GM12874 (cell line): ENCODE measurements at regions not wholly inside any gene's neighbourhood (a gene's known extent, or its start where the extent isn't known, plus 50 kb on each side); places are given as distances from the start of the nearest gene placed in this dataset.

Experiments
- CTCF ChIP-seq: IDR thresholded peaks from 2 replicates; pipeline ENCODE4 v1.5.1; 2011; ENCODE audit warnings: low read depth, mild to moderate bottlenecking, control low read depth, low read length, moderate library complexity; ENCODE audit not compliant: insufficient read depth

GRCh38 chr4:57282933-57283310 is 172.7 kb upstream of the IGFBP7 start:
- TF ChIP-seq CTCF = no peak

- no peak for TF ChIP-seq CTCF
Observed at GRCh38 chr4:57280481-57280880, 170.3 kb upstream of the IGFBP7 start.

GRCh38 chr4:57278780-57279179 is 168.6 kb upstream of the IGFBP7 start:
- no peak for TF ChIP-seq CTCF

- no peak for TF ChIP-seq CTCF
Observed at GRCh38 chr4:57274082-57274481, 163.9 kb upstream of the IGFBP7 start.

- no peak for TF ChIP-seq CTCF
Observed at GRCh38 chr4:57270346-57270745, 160.2 kb upstream of the IGFBP7 start.

- no peak for TF ChIP-seq CTCF
Observed at GRCh38 chr4:57265831-57266582, 155.8 kb upstream of the IGFBP7 start.

- no peak for TF ChIP-seq CTCF
Observed at GRCh38 chr4:57254754-57255153, 144.6 kb upstream of the IGFBP7 start.
